HG02763 (cell line): ENCODE measurements at regions not wholly inside any gene's neighbourhood (a gene's known extent, or its start where the extent isn't known, plus 50 kb on each side); places are given as distances from the start of the nearest gene placed in this dataset.

Experiments used
- ATAC-seq: cut with Tn5 transposase; IDR thresholded peaks from one replicate; pipeline ENCODE4 v1.9.1; 2021; ENCODE audit warnings: mild to moderate bottlenecking, moderate library complexity; ENCODE audit not compliant: unreplicated experiment

DNA sequence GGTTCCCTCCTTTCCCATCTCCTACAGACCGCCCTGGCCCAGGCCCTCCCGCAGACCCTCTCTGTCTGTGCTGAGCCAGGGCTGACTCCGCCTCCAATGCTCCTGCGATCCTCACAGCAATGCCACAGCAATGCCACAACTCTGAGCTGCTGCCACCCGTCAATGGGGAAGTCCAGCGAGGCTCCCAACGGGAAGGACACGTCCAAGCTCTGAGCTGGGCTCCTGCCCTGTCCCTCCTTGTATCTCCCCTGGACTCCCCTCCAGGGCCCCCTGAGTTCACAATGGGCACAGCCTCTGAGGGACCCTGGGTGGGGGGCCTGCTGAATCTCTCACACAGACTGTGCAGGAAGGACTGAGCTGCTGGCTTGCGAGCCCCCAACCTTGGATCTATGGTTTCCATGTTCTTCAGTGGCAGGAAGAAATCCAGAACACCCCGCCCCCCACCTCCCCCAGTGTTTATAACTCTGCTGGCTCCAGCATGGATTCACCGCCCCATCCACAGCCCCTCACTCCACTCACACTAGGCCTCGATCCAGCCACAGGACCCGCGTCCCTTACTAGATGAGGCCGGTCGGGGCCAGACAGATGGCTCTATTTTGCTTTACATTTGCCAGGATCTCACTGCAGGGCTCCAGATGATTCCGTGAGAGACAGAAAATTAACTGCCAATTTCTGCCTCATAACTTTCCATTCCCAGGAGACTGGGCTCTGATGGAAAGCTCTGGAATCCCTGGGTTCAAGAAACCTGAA lies 338.0 kb downstream of the MATN1 start:
- ATAC-seq: no peak

DNA sequence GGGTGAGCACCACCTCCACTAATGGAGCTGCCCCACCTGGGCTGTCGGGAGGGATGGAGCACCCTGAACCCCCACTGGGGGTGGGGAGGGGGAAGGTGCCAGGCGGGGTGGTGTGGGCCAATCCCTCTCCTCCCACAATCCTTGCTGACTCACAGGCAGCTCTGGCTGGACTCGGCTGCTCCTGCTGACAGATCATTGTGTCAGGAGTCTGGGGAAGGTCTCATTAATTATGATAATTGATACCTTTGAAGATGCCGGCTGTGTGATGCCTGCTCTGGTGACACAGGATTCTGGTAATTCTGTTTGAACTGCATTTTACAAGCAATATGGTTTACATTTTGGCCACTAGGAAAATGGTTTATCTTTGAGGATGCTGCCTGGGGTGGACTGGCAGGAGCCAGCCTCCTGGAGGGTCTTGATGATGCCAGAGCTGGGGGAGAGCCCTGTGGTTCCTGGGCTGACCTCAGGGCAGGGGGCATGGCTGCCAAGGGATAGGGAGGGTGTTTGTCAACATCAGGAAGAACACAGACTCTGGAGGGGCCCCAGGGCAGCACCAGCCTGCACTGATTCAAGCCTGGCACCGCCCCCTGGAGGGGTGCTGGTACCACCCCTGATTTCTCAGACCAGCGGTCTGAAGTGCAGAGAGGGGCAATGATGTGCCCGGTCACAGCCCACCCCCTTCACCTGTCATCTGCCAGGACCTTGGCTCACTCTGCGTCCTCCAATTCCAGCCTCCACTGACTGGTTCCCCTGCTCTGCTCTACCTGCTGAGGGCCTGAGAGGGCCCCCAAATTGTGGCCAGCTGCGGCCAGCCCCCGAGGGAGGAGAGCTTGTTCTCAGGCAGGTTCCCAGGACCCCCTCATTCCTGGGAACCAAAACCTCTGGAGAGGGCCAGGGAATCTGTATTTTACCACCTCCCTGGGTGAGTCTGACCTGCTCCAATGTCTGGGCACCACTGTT lies 338.8 kb downstream of the MATN1 start:
- ATAC-seq: no peak

DNA sequence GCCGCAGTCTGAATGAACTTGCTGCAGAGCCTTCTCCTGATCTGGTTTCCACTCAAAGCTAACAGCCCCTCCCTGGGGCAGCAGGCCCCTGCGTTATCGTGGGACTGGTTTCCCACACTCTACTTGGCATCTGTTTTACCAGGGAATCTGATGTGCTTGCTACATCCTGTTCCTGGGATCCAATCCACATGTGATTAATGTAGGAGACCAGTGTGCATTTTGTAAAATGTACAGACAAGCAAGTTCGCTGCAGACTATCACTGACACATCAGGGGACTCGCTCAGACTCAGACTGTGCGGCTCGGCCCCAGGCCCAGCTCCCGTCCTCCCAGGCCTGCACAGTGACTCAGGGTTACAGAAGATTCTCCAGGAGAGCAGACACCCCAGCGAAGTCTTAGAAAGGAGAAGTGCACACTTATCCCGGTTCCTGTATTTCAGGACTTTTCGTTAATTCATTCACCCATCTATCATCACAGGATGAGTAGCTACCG lies 340.1 kb downstream of the MATN1 start:
- no peak for ATAC-seq

DNA sequence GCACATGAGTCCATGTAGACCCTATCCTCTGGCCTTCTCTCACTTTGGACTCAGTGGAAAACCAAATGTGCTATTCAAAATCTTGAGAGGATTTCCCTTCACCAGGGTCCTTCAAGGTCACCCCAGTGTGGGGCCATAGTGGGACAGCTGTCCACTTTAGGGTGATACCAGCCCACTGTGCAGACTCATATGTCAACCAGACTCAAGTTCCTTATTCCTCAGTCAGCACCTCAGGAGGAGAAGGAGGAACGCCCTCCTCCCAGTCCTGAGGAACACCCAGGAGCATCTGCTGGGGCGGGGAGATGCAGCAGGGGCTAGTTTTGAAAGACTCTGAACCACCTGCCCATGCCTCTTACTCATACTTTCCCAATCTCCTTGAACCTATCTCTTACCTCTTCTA lies 340.9 kb downstream of the MATN1 start:
- ATAC-seq: no peak

DNA sequence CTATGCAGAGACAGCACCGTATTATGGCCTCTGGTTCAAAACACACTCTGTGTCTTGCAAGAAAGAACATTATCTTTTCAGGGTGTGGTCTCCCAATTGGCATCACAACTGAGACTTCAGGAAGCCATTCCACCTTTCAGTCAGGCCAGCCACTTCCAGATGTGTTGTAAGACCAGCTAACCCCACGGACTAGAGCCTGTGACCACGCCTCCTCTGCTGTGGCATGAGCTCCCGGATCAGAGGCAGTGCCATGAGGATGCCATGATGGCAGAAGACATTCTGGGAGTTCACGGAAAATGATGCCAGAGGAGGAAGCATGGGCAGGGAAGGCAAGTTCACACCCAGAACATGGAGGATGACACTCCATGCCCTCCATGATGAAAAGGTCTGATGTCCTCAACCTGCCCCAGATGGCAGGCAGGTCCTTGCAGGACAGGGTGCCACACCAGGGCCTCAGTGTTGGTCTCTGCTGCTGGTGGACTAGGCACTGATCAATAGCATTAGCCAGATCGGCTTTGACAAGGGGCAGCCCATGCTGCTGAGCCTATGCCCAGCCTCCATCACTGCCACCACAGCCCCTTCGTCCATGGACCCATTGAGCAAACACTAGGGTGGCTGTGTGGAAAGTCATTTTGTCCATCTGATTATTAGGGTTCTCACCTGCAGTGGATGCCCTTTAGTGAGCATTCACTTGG lies 341.6 kb downstream of the MATN1 start:
- no peak for ATAC-seq

DNA sequence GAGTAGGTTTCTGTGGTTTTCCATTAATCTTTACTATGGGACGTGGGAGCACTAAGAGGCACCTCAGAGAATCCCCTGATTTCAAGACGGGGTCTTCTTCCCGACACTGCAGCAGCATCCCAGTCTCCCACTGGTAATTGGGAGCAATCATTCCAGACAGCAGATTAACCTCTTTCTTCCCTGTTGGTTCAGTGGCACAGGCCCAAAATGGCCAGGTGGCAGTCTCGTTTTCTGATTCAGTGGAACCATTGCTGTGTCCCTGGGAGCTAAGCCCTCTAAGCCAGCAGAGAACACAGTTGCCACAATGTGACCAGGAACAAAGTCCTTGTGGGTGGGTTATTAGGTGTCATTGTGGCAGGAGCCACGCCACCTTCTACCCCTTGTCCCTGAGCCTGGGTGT lies 342.1 kb downstream of the MATN1 start:
- no peak for ATAC-seq

DNA sequence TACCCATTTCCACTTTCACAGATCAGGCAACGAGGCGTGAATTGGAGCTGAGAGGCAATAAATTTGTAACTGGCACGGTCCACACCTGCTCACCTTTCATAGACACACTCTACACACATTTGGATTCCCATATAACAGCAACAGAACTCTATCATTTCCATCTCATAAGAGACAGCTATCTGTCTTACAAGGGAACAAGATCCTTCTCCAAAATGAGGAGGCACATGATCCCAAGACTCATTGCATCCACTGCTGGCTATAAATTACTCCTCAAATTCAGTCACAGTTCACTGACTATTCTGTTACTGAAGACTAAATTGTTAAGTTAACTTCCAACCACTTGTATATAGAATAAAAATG lies 342.8 kb downstream of the MATN1 start:
- ATAC-seq: no peak

DNA sequence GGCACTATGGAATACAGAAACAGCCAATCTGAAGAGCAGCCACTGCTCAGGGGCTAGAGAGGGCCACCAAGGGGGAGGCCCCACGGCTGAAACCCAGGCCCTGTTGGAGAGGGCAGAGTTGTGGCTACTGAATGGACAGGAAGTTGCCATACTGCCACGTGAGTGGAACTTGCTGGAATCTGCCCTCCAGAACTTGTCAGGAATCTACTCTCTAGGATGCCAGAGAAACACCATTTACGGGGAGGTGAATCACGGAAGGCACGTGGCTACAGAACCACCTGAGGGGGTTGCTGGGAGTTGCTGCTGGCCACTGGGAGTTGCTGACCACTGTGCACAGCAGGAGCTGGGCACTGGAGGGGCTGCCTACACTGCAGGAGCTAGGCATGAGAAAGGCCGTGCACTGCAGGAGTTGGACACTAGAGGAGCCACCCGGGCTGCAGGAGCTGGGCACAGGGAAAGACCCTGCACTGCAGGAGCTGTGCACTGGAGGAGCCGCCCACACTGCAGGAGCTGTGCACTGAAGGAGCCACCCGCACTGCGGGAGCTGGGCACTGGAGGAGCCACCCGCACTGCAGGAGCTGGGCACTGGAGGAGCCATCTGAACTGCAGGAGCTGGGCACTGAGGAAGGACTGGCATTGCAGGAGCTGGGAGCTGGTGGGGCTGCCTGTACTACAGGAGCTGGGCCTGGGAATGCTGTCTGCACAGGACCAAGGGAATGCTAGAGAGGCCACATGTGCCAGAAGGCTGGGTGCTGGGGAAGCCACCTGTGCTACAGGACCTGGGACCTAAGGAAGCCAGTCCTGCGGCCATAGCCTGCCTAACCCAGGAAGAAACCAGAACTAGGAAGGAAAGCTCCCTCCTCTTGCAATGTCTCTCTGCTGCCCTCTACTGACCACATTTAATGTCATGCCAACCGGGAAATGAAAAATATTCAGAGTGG lies 343.4 kb downstream of the MATN1 start:
- ATAC-seq: no peak

DNA sequence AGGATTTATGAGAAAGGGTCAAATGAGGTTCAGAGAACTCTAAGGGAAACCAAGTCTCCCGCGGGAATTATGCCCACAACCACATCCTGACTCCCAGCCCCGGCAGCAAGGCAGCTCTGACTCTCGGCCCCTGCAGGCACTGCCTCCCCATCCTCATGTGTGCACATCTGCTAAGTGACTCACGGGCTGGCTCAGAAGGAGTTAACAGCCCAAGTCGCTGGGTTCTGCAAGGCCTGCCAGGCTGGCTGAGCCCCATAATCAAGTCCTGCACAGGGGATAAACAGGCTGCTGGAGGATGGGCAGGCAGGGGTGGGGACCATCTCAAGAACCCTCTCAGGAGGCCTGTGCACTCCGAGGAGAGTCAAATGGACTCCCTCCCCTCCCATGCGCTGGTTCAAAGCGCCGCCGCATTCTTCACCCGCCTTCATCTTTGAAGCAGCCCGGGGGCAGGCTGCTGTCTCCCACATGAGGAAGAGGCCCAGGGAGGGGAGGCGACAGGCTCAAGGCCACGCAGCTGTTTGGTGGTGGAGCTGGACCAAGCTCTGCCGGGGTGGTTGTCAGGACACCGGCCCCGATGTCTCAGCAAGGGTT lies 344.3 kb downstream of the MATN1 start:
- no peak for ATAC-seq

DNA sequence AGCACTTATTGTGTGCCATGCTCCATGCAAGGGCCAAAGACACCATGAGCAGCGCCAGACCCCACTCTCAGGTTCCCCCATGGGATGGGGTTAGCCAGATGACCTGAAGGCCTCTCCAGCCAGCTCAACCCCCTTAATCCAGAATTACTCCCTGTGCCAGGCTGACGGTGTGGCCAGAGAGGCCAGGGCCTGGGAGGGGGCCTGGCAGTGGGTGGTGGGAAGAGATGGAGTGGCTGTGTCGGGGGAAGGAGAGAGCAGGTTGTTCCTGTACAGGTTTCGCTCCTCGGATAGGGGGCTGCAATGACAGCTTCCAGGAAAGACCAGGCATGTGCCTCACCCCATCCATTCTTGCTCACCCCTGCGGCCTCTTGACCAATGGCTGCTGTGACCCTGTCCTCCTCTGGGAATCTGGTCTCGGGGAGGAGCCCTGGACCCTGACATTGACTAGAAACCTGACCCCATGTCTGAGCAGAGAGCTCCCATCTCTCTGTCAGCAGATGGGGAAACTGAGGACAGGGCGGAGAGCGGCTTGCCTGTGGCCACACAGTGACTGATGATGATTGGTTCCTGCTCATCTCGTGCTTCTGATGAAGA lies 345.3 kb downstream of the MATN1 start:
- no peak for ATAC-seq

DNA sequence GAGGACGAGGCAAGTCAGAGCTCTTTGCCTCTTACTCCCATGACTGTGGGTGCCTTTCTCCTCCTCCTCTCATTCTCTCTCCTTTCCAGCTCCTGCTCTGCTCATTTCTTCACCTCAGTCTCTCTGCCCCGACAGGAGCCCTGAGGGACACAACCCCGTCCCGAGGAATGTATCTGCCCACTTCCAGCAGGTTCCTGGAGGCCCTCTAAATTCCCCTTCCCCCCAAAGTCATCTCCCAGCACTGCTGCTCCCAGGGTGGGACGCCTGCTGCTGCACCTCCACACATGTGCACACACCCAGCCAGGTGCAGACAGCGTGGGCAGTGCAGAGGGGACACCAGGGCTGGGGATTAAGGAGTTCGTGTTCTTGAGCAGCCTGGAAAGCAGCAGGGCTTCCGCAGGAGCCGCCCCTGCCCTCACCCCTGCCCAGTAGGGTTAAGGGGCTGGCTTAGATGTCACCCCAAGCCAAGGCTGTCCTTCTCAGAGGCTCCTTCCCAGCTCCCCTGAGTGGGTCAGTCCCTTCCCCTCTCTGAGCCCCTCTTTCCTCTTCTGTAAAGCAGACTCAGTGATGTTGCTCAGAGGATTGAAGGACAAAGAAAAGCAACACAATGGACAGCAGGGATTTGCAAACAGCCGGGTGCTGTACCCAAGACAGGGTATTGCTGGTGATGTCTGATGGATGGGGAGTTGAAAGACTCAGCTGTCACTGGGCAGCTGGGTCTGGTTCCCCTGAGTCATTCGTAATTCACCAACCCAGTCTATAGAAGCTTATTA lies 346.0 kb downstream of the MATN1 start:
- no peak for ATAC-seq

DNA sequence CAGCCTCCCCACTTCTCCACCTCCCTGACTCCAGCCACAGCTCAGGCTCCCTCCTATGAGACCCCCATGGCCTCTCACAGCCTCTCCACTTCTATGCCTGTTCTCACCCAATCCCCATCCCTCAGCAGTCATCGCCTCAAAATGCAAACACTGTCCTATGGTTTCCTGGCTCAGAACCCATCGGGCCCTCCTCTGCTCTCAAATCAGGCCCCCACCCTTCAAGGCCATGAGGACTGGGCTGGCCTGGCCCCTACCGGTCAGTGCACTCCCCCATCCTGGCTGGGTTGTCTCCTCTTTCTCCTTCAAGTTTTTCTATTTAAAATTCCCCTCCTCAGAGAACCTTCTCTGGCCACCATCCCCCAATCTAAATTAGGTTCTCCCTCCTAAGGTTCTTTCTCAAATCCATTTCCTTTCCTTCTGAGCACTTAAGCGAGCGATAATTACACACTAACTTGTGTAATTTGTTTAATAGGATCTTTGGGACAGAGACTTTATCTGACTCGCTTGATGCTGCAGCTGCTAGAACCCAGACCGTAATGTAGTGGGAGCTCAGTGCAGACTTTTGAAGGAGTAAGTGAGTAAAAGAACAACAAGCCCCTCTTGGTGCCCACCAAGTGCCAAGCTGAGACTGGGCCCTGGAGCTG lies 347.2 kb downstream of the MATN1 start:
- ATAC-seq: no peak

DNA sequence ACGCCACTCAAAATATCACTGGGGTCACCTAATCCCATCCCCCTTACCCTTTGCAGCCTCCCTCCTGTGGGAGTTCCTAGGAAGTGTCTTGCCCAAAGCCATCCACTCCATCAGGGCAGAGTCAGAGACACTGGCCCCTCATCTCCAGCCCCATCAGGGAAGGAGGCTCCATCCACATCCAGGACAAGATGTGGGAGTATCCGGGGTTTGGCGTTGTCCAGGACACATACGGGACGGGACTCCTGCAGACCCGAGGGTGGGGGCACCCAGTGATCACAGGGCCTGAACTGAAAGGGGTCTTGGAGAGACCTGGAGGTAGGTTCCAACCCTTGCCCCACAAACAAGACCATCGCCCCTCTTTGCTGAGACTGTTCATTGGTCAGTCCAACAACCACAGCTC lies 348.2 kb downstream of the MATN1 start:
- no peak for ATAC-seq

DNA sequence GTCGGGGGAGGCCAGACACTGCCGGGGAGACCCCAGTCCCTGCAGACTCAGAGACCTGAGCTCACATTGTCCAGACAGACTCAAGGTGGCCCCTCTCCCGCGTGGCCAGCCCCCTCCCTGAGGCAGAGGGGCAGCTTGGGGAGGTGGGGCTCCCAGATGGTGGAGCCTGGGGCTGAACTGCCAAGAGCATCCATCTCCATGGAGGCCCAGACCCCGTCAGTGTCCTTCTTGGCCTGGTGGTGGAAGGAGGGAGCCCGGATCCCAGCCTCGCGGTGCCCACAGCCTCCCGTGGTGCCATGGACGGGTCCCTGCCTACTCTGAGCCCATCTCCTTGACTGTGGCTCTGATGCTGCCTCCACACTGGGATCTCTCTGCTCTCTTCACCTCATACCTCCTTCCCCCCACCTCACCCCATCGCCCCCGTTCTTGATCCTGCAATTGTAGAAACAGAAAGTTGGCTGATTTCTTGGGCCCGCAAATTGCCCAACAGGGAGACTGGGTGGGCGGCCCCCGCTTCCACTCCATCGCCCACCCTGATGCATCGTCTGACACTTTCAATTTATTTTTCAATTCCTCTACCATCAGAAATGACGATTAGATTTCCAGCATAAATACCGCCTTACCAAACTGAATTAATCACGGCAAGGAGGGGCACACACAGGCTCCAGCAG lies 348.9 kb downstream of the MATN1 start:
- no peak for ATAC-seq

DNA sequence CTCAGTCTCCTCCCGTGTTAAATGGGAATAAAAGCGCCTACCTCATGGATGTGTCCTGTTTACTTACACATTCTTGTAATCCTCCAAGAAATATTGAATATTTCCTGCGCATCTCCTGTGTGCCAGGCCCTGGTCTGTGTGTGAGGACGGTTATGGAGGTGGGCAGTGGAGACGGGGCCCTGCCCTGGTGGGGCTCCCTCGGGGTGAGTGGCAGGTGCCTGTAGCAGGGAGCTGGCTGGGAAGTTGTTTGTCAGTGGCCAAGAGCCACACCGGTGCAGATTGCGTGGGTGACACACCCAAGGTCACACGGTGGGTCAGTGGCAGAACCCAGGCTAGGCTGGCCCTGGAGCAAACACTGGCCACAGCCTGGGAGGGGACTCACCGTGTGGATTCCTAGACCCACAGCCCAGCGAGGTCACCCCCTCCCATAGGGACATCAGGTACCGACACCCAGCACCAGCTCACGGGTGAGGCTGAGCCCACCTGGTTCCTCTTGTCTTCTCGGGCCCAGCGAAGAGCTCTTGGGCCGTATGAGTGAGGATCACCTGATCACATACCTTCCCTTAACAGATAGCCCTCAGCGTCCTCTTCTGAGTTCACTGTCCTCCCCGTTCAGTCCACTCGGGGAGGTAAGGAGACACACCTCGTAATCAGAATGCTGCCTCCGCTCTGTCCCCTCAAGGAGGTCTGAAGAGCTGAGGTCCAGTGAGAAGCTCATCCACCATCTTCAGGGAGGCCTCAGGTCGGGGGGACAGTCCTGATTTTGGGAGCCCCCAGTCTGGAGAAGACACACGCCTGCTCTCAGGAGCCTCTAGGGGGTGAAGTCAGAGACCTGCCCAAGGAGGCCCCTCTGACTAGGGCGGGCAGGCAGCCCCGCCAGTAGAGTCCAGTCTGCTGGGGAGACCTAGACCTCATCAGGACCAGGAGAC lies 349.6 kb downstream of the MATN1 start:
- no peak for ATAC-seq

DNA sequence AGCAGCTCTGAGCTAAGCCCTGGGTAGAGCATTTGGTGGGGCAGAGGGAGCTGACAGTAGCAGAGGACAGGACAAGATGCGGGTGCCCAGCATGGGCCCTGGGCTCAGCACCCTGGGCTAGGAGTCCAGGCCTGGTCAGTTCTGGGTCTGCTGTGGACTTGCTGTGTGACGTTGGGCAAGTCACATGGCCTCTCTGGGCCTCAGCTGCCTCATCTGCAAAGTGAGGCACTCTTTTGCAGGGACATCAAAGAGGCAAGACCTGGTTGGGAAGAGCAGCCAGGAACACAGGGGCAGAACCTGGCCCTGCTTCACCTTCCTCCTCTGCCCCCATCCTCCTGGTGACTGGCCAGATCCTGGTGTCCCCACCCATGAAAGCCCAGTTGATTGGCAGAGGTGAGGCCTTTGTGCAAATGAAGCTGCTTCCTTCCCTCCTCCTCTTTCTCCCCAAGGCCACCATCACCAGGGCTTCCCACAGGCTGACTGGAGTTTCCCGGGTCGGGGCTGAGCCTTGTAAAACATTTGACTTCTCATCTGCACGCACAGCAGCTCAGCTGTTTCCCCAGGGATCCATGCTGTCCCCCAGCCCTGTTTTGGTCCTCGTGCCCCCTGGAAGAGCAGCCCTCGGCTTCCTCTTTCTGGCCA lies 350.5 kb downstream of the MATN1 start:
- ATAC-seq: no peak
